ENCODE measurements at regions not wholly inside any gene's neighbourhood (a gene's known extent, or its start where the extent isn't known, plus 50 kb on each side); places are given as distances from the start of the nearest gene placed in this dataset.

- no peak for TF ChIP-seq SP1 (IDR thresholded peaks at IDR 0.05)
- no peak for TF ChIP-seq FOXK2 (IDR thresholded peaks at IDR 0.05)
- TF ChIP-seq FOXM1 (IDR thresholded peaks at IDR 0.05; ENCODE audit: borderline replicate concordance), result no peak
- no peak for TF ChIP-seq L3MBTL2 (conservative IDR thresholded peaks at IDR 0.05)
These were observed 157.3 kb downstream of the ACKR3 start for GRCh38 chr2:236726701-236727450.

Data from HEK293T (cell line).